ENCODE measurements at regions not wholly inside any gene's neighbourhood (a gene's known extent, or its start where the extent isn't known, plus 50 kb on each side); places are given as distances from the start of the nearest gene placed in this dataset.

DNA sequence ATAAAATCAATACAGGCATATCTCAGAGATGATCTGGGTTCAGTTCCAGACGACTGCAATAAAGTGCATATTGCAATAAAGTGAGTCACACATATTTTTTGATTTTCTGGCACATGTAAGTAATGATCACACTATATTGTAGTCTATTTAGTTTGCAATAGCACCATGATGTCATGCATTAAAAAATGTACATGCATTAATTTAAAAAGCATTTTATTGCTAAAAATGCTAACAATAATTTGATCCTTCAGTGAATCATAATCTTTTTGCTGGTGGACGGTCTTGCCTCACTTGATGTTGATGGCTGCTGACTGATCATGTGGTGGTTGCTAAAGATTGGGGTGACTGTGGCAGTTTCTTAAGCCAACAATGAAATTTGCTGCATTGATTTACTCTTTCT is 511.1 kb downstream of the OTOL1 start:
- DNase-seq (ENCODE audit: low spot score) = no peak

DNA sequence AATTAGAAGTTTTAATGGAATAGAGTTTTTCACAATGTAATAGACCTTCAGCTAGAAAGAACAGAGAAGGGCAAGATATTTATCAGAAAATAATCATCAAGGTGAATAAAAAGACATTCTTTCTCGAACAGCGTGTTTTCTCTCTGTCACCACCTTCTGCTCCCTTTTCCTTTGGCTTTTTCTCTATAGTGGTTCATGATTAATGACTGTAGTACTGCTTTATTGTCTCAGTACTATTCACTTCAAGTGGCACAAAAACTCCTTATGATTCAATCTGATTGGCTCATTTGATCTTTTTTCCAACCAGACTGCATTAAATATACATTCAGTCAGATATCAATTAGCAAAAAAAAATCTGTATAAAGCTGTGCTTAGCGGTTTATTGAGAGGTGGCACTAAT is 516.0 kb downstream of the OTOL1 start:
- DNase-seq (ENCODE audit: low spot score) = no peak

DNA sequence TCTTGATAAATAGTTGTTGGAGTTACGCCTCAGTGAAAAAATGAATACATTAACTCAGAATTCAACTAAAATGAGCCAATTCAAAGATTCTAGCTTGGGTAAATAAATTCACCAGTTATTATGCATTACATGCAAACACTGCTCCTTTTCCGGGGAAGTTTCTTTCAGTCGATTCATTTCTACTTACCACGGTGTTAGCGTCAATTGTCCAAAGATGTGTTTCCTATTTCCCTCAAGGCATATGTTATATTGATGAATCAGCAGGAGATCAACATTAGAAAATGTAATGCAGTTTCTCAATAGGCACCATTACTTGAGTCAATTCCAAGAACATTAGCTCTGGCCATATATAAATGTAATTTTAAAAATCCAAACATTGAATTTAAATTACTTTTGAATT is 517.7 kb downstream of the OTOL1 start:
- DNase-seq (ENCODE audit: low spot score) = no peak

DNA sequence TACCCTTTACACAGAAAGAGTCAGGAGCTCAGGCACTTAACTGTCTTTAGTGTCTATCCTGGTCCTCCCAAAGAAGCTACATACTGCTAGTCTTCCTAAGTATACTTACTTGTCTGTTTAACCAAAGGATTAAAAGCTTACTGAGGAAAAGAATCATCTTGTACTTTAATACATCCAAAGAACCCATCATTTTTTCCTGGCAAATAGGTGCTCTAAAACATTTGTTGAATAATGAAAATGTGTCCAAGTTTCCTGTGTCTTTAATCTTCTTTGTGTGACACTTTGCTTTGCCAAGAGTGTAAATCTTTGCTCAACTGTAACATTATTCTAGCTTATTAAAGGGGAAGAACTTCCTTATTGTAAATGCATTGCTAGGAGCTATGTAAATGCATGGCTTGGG is 519.2 kb downstream of the OTOL1 start:
- DNase-seq (ENCODE audit: low spot score) = no peak

DNA sequence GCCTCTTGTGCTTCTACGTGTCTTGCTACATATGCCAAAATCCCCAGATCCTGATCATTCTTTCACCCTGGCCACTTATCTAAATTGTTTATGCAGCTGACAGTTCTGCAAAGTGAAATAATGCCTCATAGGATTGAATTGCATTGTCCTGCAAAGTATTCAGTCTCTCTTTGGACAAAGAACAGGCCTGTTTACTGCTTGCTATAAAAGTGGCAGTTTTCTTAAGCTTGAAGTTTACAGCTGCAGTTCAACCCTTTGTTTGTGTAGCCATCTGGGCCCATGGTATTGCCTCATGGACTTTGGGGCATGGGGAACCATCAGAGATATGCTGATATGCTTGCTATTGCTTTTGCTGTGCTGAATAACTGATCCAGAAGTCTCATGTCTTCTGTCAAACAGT is 523.2 kb downstream of the OTOL1 start:
- no peak for DNase-seq (ENCODE audit: low spot score)

DNA sequence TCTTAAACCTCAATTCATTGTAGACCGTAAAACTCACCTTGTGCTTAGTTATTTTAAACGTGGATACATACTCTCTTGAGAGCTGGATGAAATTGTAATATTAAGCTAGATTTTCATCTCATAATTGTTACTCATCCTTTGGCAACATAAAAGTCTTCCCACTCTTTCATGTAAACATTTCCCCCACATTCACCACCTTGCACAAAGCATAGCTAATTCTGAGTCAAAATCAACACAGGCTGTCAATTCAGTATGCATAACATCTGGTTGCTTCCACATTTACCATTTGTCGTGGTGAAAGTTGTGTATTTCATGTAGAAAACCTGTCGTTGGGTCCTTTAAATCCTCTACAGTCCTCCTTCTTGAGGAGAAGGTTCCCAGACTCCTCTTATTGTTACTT is 524.6 kb downstream of the OTOL1 start:
- no peak for DNase-seq (ENCODE audit: low spot score)

DNA sequence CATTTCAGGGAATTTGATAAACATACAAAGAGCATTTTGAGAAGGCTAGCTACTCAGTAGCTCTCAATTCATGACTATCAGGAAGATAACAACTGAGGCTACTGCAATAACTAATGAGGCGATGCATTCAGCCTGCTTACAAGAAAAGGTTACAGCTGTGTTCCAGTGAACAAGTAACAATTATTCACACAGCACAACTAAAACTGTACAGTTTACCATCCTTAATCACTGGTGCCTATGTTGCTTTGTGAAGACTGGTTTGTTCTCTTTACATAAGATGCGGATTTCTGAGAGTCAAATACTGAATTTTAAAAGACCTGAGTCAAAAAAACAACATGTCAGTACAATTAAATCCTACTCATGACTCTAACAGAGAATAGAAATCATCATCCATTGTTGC is 526.3 kb downstream of the OTOL1 start:
- no peak for DNase-seq (ENCODE audit: low spot score)

DNA sequence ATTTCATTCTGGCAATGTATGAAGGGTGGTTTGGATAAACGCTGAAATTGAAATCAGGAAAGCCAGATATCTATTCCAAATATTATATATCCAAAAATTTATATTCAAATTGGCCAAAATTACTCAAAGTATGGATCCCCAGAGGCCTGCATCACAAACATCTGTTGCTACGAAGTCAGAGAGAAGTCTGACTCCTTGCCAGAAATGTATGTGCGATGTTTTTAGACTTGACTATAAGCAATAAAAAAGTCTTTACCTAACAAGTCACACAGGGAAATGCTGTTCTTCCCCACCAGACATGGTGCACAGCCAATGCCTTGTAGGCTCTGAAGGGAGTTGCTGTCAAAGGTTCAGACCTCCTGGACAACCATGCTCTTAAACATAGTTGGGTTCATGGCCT is 533.1 kb downstream of the OTOL1 start:
- no peak for DNase-seq (ENCODE audit: low spot score)

DNA sequence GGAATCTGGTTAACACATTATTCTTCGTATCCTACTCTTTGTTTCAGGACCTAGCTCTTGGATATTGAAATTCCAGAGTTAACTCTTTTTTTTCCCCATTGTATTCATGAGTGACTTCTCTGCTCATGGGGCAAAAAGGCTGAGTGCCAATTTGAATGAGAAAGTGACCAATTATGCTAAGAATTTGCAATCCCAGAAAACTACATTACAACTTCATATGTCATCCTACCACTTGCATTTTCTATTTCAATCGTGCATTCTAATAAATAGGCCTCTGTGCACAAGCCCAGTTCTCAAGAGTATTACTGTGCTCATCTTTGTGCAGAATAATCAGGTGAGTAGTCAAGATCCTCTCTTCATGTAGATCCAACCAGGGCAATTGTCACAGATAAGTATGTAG is 537.8 kb downstream of the OTOL1 start:
- DNase-seq (ENCODE audit: low spot score) = no peak

DNA sequence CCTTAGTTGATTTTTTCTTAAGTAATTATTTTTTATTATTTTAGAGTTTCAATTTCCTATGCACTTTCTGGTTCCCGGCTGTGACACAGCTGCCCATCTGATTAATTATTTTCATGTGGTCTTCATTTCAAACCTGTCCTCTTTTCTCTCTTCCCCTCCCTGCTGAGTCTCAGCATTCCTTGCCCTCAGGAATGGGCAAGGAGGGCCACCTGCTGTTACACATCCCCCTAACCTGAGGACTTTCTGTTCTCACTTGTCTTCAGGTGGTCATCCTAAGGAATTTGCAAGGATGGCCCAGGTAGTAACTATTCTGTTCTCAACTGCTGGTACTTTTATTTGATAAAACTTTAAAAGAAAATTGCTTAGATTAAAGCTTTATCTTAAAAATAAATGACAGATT is 545.0 kb downstream of the OTOL1 start:
- no peak for DNase-seq (ENCODE audit: low spot score)

DNA sequence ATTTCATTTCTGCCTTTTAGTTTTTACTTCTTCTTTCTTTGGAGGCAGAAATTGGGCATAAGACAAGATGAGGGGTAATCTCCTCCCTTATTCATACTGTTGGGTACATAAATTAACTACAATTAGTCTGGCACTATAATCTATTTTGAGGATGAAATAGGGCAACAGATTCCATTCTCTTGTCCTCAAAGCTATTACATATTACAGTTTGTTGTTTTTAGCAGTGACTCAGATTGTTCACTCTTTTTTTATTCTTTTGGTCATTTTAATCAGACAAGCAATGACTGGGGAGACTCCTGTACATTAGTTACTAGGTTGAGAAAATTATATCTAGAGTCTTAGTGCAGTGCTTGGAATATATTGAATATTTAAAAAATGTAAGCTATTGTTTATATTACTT is 556.0 kb downstream of the OTOL1 start:
- DNase-seq (ENCODE audit: low spot score) = no peak

DNA sequence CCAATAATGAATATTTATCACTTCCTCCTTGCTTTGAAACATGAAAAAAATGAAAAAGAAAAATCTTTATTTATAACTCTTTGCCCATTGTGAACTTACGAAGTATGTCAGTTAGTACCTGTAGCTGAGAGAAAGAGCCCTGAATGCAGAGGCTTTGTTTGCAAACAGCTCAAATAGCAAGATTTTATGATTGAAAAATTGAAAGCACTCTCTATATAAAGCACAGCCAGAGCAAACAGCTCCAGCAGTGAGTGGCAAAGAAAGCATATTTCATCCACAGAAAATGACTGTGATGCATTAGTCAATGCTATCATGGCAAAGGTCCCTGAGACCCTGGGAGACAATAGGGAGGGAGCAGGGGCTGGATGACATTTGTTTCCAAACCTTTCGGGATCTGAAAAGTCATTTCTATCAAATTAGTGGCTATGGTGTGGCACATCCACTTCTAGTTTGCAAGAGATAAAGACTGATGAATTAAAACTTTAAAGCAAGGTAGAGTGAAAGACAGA is 576.1 kb downstream of the OTOL1 start:
- no peak for DNase-seq (ENCODE audit: low spot score)

DNA sequence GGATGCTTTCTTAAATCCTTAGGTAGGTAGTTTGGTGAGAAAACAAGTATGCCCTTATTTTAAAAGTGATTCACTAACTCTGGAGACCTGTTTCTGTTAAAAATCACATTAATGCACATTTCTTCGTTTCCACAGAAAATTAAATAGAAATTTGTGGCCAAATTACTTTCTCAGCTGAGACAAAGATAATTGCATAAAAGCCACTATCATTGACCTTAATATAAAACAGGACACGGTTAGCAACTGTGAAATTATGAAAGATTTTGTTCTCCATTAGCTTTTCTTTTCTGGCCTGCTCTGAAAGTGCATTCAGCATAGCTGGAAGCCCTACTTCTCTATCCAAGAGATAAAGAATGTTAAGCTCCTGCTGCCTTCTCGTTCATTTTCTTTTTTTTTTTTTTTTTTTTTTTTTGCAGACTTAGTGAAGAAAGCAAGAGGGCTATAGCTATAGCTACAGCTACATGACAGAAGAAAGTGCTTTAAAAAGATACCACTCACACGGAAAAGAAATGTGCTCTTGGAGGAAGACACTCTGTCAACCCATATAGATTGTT is 576.9 kb downstream of the OTOL1 start:
- DNase-seq (ENCODE audit: low spot score) = no peak

DNA sequence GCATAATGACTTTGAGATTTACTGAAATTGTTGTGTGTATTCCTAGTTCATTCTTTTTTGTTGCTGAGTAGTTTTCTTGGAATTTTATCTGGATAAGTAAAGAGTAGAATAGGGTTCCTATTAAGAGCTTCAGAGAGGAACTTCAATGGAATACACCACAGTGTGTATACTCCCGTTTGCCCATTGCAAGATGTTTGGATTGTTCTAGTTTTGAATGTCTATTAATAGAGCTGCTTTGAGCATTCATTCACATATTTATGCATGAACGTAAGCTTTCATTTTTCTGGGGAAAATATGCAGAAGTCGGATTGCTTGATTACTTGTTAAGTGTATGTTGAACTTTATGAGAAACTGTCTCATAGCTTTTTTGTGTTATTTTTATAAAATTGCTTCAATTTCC is 580.5 kb downstream of the OTOL1 start:
- DNase-seq (ENCODE audit: low spot score) = no peak

DNA sequence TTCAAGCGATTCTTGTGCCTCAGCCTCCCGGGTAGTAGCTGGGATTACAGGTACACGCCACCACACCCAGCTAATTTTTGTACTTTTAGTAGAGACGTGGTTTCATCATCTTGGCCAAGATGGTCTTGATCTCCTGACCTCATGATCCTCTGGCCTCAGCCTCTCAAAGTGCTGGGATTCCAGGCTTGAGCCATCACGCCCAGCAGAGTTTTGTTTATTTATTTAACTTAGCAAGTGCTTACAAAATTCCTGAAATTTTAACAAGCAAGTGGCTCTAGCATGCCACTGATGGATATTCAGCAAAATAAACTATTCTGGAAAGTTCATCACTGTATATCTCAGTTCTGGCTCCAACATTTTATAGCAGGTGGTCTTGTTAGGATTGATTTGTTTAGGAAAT is 585.9 kb downstream of the OTOL1 start:
- DNase-seq (ENCODE audit: low spot score) = no peak

DNA sequence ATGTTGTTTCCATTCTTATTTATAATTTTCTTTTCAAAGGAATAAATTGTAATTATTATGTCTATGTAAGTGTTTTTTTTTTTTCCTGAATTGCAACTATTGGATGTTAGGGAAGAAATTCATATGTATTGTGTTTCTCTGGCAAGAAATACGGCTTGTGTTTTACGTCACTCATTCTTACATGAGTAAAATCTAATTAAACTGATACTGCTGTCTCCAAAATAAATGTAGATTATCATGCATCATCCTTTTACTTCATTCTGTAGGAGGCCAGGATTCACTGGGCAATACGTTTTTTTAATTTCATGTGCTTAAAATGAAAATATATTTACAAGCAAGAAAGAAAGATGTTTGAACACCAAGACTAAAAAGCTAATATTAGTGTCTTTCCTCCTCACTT is 590.8 kb downstream of the OTOL1 start:
- no peak for DNase-seq (ENCODE audit: low spot score)

DNA sequence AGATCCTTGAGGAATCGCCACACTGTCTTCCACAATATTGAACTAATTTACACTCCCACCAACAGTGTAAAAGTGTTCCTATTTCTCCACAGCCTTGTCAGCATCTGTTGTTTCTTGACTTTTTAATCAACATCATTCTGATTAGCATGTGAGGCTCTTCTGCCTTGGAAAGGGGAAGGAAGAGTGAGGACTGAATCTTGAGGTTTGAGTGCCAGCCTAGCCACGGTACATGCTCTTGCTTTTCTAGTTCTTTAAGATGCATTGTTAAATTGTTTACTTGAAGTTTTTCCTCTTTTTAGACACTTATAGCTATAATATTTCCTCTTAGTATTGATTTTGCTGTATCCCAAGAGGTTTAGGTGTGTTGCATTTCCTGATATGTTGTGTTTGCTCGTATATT is 596.1 kb downstream of the OTOL1 start:
- DNase-seq (ENCODE audit: low spot score) = no peak

DNA sequence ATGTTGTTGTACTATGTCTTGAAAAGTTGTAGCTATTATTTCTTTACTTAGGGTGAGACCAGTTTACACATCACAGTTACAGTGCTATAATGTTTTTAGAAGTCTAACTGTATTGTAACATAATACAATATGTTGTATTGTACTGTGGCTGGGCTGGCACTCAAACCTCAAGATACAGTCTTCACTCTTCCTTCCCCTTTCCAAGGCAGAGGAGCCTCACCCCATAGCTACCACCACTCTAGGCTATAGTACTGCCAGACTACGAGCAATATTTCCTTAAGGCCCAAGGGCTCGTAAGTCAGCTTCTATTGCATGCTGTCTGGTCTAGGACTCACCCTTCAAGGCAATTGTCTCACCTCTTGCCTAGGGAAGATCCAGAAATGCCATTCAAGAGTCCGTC is 597.7 kb downstream of the OTOL1 start:
- no peak for DNase-seq (ENCODE audit: low spot score)

DNA sequence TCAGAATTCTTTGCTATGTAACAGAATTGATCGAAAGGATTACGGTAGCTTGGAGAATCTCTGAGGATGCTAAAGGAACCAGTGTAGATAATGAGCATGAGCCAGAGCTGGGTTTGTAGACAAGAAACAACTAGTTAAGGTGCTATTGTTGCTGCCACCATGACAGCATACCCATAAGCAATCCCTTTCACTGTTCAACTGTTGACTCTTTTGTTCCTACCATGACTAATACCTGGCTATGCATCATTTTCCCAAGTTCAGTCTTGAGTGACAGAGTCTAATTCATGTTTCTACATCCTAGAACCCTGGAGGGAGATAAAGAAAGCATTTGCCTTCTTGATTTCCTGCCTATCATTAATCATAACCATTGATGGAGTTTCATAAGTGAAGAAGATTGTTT is 600.3 kb downstream of the OTOL1 start:
- DNase-seq (ENCODE audit: low spot score) = no peak

DNA sequence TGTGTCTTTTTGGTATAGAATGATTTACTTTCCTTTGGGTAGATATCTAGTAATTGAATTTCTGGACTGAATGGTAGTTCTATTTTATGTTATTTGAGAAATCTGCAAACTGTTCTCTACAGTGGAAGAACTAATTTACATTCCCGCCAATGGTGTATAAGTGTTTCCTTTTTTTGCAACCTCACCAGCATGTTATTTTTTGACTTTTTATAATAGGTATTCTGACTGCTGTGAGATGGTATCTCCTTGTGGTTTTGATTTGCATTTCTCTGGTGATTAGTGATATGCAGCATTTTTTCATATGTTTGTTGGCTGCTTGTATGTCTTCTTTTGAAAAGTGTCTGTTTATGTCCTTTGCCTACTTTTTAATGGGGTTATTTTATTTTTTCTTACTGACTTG is 607.2 kb downstream of the OTOL1 start:
- no peak for DNase-seq (ENCODE audit: low spot score)

DNA sequence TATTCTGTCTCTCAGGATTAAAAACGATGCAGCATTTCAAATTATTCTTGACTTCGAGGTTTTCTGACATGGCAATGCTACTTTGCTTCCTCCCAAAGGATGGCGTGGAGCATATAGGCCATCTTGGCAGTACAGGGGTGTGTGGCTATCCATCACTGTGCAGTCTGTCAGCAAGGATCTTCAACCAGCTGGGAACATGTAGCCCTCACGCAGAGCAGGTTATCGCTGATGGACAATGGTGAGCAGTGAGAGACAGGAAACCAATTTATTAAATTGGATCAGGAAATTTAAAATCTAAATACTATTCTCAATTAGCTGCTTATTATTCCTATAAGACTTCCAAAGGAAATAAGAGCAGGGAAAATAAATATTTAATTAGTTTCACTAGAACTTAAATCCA is 615.3 kb downstream of the OTOL1 start:
- no peak for DNase-seq (ENCODE audit: low spot score)

DNA sequence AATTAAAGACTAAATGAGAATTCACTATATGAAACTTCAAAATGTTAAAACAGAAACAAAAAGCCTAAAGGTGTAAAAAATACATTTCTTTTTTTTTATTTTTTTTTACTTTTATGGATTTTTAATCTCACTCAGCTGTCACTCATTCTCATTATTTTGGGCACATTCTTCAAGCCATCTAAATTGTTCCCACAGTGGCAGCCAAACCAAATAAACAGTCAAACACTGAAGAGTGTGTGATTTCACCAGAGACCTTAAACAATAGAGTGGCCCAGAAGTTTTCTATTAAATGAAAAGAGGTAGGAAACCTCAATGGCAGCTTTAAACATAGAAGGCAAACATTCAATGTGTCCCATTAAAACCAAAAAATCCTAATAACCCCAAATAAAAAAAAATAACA is 616.1 kb downstream of the OTOL1 start:
- DNase-seq (ENCODE audit: low spot score) = no peak

DNA sequence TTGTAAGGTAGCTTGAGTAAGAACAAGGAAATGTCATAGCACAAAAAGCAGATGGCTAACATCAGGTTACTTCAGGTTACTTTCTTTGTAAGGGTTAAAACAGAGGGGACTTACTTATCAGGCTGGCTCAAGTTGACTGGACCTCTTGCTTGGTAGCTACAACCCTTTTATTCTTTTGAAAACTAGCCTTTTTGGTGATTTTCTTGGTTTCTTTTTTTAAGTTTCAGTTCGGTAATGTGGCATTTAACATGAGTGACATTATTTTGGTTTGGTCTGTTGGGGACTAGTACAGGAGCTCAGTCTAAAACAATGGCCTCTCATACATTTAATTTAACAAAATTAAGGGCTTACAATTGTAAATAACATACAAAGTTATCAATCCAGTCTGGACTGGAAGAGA is 621.4 kb downstream of the OTOL1 start:
- no peak for DNase-seq (ENCODE audit: low spot score)

DNA sequence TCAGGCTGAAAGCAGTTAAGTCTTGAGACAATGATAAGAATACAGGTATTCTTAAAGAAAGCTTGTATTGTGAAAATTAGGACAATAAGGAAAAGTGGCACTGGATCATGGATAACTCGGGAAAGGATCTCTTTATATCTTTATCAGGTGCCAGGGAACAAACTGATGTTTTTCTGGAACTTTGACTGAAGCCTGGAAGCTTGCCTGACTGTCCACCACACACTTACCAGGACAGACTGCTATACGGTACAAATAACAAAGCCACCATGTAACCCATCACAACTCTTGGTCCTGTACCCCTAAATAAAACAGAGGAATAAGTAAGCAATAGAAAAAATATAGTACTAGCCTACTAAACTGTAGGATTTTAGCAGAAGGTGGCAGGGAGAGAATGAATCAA is 623.0 kb downstream of the OTOL1 start:
- DNase-seq (ENCODE audit: low spot score) = no peak

DNA sequence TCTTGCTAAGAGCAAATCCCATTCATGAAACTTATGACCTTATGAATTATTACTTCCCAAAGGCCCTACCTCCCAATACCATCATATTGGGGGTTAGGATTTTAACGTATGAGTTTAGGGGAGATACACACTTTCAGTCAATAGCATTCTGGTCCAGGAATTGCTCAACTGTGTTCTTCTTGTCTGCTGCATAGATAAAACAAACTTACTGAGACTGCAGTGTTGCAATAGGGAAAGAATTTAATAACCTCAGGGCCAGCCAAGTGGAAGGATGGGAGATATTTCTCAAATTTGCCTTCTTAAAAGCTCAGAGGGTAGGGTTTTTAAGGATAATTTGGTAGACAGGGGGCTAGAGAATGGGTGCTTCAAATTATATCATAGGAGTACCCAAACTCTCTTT is 625.8 kb downstream of the OTOL1 start:
- no peak for DNase-seq (ENCODE audit: low spot score)
